NCI-H446 treated with DMSO at 0.1 percent for 48 hours (cell line): ENCODE measurements at regions not wholly inside any gene's neighbourhood (a gene's known extent, or its start where the extent isn't known, plus 50 kb on each side); places are given as distances from the start of the nearest gene placed in this dataset.
"Not testable (repeated sequence)": the region's sequence is repeated elsewhere in the genome, so short reads cannot be mapped to it uniquely, and the experiment has no call there.

Source experiments
- DNase-seq: peaks from one replicate; lab custom pipeline; 2025; lab: John Stamatoyannopoulos, UW

DNA sequence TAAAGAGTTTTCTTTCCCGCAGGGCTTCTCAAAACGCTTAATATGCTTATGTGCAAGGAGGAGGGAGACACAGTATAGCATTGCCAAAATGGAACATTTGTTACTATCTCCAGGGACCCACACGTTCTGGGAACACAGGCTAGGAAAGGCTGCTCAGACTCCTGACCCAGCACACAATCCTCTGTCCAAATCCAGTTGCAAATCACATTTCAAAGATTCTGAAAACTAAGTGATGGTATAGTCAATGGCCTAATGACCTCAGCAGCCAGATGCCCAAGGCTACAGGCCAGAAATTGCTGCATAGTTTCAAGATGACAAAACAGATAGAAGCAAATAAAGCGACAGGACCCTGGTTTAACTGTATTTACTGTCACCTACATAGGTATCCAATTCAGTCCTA lies 97.0 kb upstream of the GRIP1 start:
- peak; percentile 58 for DNase-seq

DNA sequence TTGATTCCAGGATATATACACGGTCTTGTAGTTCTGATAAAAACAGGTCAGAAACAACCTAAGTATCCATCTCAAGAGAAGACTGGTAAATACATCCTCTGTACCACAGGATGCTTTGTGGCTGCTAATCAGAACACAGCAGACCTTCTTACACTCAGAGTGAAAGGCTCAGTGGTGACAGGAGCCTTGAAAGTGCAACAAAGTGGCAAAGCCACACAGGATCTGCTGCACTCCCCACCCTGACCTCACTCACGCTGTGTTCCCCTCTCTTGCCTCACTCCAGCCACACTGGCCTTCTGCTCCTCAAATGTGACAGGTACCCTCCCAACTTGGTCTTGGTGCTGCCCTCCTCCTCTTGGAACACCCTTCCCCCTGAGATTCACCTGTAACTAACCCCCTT lies 98.1 kb upstream of the GRIP1 start:
- no peak for DNase-seq

DNA sequence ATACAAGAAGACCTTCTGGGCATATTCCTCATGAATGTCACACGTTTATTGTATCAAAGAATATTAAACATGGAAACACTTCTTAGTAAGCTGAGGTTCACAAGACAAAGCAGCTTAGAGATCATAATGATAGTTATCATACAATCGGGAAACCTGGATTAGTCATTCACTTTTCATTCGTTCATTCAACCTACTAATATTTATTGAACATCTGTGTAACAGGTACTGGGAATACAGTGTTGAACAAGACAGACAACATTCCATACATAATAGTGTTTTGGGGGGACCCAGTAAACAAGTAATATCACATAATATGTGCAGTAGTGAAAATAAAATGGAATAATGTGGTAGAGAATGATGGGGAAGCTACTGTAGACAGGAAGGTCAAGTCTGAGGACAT lies 100.6 kb upstream of the GRIP1 start:
- DNase-seq = no peak

DNA sequence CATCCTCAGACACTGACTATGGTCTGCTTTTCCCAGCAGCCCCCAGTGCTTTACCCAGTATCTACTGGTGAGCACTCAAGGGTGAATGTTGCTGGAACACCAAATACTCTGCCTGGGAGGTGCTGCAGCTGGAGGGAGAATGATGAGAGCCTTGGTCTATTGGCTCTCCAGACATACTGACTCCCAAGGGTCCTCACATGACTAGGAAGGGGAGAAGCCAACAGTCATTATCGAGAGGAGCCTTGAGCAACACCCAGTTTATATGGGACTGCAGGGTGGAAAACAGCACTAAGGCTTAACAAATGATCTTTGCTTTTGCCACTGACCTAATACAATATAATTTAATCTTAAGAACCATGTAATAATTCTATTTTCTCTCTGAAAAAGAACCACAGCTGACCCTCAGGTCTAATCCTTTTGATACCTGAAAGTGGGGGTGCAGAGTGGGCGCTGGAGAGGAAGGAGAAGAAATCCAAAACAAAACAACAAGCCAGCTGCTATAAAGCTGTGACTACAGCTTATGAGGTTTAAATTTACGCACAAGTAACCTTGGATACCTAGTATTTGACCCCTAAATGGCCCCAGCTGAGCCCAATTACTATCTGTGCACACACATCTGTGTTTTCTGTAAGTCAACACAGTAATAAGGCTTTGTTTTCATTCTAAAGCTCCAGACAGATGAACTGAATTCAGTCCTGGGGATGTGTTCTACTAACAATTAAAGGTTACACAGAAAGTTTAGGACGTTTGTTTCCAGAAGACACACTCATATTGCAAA lies 107.8 kb upstream of the GRIP1 start:
- no peak for DNase-seq

DNA sequence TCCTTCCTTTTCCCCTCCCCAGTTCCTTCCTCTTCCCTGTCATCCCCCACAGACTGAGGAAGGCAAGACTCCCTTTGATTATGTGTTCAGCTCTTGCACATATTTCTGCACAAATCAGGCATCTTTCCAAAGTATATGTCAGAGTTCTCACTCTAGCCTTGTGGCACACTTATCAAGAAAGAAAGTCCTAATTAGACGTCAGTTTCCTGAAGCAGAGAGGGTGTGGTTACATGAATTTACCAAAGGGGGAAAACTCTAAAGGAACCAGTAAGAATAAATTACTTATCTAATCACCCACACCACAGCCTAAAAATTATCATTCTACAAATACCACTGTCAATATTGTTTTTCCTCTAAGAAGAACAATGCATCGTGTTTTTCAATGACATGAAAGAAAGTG lies 120.7 kb upstream of the GRIP1 start:
- no peak for DNase-seq

DNA sequence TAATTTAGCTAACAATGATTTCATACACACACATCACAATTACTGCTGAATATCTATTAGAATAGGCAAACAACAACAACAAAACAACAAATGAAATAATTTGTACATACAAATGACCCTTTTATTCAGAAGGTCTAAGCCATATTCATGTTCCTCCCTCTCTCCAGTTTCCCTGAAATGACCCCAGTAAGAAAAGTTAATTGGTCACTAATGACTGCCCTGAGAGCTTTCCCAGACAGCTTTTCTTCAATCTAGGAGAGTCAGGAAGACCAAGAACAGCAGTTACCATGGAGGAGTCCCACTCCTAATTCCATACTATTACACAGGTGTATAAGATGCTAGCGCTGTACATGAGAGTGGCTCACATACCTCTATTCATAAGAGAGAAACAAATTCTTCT lies 121.2 kb upstream of the GRIP1 start:
- no peak for DNase-seq

DNA sequence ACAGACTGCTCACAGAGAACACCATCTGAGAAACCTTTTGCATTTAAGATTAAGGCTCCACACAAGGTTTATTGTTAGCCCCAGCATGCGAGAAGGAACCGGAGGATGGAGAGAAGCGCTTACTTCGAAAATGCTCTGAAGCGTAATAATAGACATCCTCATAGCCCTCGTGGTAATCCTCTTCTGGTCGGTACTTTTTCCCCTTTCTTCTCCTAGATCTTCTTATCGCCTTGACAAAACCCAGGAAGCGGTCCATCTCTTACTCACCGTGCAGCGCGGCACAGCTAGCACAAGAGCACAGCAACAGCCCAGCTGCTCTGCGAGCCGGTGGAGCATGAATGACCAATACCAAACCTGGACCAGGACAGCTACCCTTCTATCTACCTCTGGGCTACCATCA lies 125.1 kb upstream of the GRIP1 start:
- peak; percentile 16 for DNase-seq

DNA sequence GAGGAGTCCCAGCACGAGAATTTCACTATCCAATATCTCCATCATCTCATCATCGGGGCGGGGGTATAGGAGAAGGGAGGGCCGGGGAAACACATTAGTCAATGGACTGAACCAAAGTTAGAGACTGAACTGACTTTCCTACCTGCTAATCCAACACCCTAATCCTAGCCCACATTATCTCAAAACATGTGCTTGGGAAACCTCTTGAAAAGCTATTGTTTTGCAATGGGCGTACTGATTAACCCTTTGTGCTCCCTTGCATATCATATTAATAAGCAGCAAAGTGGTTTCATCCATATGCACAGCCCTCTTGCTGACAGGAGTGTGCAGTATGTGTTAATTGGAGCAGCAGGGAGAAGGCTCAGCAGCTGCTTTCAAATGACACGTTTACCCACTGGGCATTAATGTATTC lies 125.7 kb upstream of the GRIP1 start:
- peak; percentile 87 for DNase-seq

DNA sequence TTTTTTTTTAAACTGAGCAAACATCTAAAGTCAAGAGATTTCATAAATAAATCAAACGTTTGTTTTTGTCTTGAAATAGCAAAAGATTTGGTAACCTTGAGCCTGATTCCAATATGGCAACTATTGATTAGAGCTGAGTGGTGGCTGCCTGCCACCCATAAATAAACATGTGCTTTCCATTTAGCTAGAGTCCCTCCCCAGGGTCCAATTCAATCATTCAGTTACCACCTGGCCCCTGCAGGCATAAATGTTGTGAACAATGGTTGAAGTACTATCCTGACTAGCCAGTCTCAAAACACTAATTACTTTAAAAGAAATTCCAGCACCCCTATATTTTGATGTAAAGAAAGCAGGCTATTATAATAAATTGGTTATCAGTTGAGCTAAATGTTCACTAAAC lies 129.7 kb upstream of the GRIP1 start:
- DNase-seq = no peak

DNA sequence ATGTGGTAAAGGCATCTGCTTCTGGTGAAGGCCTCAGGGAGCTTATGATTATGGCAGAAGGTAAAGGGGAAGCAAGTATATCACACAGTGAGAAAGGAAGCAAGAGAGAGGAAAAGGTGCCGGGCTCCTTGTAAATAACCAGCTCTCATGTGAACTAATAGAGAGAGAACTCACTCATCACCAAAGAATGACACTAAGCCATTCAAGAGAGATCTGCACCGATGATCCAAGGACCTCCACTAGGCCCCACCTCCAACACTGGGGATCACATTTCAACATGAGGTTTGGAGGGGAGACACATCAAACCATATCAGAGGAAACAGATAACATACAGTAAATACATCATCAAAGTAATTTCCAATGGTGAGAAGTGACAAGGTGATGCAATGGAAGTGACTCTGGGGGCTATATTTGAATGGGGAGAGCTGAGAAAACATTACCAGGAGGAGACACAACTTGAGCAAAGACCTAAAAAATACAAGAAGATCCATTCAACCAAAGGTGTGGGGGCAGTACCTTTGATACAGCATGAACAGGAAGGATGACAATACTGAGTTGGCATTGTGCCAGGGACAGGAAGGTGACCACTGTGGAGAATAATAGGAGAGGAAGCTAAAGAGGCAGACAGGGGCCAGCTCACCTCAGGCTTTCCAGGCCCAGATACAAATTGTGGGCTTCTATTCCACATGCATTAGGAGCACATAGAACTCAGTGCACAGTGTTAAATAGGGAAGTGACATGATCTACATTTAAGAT lies 134.4 kb upstream of the GRIP1 start:
- DNase-seq = no peak

DNA sequence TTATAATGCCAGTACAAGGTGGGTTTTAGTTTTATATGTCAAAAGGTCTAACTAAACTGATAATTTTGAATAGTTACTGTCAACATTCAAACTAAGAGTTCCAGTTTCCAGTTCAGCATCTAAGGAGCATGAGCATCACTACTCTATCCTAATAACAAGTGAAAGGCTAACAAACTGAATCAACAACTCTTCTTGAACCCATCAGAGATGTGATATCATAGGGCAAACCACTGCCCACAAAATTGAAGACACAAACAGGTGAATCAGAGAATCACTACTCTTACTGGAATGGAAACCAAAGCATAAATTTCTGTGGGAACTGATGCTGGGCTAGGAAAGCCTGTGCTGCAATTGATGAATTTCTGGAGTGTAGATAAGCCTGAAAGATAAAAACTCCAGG lies 140.7 kb upstream of the GRIP1 start:
- no peak for DNase-seq

DNA sequence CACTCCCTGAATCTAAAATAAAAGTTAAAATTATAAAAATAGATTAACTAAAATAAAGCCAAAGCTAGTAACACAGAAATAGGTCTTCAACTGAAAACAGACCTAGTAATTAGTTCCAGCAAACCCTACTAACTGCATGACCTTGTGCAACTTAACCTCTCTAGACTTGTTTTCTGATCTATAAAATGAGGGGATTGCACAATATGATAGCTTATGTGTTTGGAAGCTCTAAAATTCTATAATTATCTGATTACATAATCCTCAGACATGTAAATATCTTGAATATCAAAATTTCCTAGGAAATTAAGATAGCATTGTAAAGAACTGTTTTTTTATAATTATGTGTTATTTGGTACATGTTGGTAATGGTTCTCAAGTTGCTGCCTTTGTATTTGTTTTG lies 144.1 kb upstream of the GRIP1 start:
- no peak for DNase-seq

DNA sequence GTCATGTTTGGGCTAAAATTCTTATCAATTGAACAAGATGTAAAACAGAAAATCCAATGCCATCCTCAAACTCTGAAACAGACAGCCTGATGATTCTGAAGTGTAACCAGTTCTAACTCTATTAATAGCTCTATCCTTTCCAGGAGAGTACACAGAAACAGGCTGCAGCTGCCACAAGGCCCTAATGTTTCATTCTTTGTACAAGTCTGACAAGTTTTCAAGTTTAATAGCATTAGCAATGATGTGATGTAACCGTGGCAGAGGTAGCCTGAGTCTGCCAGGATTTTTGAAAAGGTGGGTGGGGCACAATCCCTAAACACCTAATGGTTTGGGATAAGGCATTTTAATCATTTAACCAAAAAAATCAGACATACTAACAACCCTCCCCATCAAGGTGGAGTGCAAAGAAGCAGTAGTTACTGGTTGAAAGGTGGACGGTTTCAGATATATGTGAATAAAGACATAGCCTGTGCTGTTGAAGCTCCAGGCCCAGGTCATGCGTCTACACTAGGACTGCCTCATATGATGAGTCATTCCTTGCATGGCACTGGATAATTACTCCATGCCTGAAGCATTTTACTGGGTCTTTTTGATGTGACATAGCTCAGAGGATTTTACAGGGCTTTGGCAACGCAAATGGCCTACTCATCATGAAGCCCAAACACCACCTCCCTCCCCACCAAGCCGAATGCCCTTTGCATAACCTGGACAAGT lies 145.1 kb upstream of the GRIP1 start:
- DNase-seq = peak; percentile 14

DNA sequence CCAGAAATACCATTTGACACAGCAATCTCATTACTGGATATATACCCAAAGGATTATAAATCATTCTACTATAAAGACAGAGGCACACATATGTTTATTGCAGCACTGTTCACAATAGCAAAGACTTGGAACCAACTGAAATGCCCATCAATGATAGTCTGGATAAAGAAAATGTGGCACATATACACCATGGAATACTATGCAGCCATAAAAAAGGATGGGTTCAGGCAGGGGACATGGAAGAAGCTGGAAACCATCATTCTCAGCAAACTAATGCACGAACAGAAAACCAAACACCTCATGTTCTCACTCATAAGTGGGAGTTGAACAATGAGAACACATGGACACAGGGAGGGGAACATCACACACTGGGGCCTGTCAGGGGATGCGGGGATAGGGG lies 147.0 kb upstream of the GRIP1 start:
- DNase-seq = not testable (repeated sequence)

DNA sequence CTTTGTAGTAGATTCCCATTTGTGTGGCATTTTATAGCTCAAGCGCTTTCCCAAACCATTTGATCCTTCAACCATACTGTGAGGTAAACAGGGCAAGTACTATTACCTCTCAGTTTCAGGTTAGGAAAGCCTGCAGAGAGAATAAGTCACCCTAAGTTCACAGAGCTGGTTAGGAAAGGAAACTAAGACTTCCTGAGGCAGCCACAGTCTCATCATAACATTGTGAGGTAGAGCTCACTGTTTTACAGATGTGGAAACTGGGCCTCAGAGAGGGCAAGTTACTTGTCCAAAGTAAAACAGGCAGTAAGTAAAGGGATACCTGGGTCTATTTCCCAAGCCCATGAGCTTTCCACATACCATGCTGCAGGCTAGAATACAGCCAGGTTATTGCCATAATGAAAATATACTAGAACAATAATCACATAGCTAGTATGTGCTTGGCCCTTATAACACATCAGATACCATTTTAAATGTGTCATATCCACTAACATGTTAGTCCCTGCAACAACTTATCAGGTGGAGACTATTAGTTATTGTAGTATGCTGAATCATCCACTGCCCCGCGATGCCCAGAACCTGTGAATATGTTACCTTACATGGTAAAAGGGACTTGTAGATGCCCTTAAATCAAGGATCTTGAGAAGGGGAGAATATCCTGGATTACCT lies 150.9 kb upstream of the GRIP1 start:
- DNase-seq = no peak

DNA sequence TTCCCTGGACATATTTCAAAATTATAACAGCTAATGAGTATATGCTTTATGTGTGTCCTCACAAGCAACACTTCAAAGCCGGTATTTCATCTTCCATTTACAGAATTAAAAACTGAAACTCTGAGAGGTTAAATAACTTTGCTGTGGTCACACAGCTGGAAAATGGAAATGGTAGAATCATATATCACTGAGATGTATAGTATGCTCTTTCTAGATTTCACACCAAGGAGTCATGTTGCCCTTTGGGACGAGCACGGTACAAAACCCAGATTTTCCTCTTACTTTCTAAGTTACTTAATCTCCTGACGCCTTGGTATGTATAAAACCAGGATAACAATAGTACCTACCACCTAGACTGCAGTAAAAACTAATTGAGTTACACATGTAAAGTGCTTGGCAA lies 152.6 kb upstream of the GRIP1 start:
- DNase-seq = no peak

DNA sequence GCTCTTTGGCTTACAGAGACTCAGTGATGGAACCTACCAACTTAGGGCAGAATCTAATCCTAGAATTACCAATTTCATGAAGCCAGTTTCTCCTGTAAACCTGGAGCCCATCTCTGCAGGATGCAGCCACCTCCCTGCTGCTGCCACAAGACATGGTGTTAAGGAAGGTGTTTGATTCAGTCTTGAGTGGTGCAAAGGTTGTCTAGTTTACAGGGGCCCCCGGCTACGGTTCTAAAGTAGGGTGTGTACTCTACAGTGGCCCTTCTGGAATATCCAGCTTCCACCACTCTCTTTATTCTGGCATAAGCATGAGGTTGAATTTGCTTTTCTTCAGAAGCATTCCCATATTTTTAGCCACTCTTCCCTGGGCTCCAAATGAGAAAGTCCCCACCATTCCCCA lies 154.1 kb upstream of the GRIP1 start:
- no peak for DNase-seq

DNA sequence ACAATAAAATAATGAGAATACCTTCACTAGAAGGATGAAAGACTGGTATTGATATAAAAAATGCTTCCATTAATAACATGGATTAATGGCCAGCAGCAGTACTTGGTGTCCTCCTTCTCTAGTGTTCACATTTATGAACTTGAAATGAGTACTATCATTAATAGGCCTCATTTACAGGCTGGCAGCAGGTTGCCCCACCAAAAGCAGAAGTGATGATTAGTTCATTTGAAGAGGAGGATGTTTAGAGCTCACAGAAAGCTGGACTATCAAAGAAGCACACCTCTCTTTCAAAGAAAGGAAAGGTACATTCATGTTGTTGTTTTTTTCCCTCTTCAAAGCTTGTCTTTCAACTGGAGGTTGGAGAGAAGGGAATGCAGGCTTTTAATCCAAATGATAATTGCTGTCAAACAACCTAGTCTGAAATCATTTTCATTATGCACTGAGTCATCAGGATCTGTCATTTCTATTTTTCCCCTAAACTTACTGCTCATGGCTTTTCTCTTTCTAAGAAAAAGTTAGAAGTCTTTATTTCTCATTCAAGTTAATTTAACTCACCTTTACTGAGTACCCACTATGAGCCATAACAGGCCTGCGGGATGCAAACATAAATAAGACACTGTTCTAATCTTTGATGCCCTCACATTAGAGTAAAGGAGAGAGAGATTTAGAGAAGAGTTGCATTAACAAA lies 157.9 kb upstream of the GRIP1 start:
- DNase-seq = no peak

DNA sequence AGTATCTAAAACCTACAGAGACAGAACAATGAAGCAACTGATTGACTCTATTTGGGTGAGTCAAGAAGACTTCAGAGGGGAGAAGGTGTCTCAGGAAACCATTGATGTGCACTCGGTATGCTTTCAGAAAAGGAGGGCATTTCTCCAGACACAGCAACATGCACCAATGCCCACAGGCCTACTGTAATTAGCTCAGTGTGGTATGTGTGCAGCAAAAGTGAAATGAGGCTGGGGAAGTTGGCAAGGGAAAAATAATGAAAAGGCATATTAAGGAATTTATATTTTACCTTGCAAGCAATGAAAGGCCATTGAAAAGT lies 158.4 kb upstream of the GRIP1 start:
- DNase-seq = no peak

DNA sequence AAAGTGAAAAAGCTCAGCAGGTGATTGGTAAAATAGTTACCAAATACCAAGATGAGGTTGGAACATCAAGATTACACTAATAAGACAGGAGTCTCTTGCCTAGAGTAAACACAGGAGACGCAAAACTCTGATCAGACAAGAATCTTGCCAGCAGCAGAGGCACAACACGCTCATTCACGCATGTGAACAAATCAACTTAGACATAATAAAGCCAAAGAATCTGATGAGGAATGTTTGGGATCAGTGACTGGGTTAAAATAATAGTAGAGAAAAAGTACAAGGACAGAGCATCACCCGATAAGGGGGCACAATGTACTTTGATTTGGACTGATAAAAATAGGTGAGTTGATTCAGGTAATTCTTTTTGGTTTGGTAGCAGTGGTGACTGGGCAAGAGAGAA lies 159.5 kb upstream of the GRIP1 start:
- no peak for DNase-seq

DNA sequence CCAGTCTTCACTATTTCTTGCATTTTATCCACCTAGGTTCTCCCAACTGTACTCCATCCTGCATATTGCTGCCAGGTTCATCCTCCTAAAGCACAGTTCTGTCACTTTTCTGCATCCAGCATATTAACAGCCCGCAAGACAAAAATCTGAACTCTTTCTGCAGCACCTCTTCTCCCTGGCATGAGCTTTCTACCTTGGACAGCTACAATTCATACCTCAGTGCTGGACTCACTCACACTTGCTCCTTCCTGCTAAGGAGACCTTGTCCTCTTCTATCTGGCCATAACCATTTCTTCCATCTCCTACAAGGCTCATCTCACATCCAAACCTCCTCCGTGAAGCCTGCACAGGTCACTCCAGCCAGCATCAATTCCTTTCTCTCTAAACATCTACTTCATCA lies 170.1 kb upstream of the GRIP1 start:
- no peak for DNase-seq

DNA sequence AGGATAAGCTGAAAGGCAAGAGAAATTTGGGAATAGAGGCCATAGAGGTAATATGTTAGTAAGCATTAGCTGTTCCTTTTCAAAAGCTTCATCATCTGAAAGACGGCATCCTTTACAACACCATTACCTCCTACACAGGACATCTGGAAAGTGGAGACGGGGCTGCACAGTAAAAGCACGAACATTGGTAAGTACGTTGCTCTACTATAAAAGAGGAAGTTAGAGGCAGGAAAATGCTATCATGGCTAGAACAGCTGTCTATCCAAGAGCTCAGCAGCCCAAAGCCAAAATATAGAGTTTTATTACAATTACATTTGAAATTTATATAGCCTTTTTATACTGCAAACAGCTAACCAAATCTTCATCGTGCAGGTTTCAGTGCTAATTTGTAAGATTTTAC lies 172.3 kb upstream of the GRIP1 start:
- no peak for DNase-seq
